ENCODE measurements at regions not wholly inside any gene's neighbourhood (a gene's known extent, or its start where the extent isn't known, plus 50 kb on each side); places are given as distances from the start of the nearest gene placed in this dataset.
"Not testable (repeated sequence)": the region's sequence is repeated elsewhere in the genome, so short reads cannot be mapped to it uniquely, and the experiment has no call there.

DNA sequence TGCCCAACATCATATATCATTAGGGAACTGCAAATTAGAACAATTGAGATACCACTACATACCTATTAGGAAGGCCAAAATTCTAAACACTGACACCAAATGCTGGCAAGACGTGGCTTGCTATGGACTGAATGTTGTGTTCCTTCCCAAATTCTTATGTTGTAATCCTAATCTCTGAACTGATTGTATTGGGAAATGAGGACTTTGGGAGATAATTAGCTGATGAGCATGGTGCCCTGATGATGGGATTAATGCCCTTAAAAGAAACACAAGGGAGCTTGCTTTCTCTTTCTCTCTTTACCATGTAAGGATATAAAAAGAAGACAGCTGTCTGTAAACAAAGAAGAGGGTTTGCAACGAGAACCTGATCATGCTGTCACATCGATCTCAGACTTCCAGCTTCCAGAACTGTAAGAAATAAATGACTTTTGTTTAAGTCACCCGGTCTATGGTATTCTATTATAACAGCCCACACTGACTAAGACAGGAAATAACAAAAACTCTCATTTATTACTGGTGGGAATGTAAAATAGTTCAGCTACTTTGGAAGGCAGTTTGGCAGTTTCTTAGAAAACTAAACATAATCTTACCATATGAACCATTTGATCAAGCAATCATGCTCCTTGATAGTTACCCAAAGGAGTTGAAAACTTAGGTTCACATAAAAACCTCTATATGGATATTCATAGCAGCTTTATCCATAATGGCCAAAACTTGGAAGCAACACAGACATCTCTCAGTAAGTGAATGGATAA lies 458.3 kb upstream of the CBLB start:
- no peak for DNase-seq

DNA sequence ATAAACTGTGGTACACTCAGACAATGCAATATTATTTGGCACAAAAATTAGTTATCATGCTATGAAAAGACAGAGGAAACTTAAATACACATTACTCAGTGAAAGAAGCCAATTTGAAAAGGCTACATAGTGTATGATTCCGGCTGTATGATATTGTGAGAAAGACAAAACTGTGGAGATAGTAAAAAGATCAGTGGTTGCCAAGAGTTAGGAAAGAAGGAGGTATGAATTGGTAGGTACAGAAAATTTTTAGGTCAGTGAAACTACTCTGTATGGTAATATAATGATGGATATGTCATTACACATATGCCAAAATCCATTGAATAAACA lies 458.8 kb upstream of the CBLB start:
- no peak for DNase-seq

DNA sequence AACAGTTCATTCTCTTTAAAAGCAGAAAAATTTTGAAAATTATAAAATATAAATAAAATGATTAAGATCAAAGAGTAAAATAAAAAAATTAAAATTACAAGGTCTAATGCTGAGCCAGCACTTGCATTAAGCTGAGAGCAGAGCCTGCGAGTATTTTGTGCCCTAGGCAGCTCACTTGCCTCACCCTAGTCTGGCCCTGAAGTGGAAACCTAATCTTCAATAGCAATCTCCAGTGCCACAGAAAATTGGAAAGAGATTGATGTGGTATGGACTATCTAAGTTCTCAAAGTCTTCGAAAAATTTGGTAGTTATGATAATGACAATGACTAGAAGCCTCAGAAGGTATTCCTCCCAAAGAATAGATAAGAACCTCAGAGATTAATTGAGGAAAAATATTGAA lies 459.4 kb upstream of the CBLB start:
- no peak for DNase-seq

DNA sequence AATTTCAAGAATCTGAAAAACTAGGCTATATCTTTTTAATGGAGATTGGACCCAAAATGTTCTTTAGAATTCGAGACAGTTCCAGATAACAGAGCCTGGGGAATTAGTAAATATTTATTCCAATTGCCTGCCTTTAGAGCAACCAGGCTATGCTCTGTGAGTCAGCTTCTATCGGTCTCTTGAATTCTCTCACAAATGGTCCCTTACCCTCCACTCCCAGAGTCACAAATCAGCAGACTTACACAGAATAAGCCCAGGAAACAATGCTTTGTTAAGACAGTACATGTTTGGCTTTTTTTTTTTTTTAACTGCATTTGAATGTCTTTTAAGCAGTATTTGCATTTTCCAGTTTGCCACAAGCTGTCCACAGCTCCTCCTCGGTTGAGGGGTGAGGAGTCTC lies 460.7 kb upstream of the CBLB start:
- no peak for DNase-seq

DNA sequence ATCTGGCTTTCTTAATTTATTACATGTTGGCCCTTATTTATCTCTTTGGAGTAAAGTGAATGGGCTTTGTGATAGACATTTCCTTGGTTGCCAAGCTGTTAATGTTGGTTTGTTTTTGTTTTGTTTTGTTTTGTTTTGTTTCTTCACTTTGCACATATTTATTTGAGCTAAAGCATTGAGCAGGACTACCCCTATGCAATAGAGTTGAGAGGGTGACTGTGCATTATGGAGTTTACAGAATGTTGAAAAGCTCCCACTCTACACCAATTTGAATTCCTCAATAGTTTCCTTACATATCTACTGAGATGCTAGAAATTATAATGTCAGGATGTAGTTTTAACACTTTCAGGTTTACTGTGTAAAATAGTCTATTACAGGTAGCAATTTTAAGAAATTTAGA lies 462.8 kb upstream of the CBLB start:
- no peak for DNase-seq

DNA sequence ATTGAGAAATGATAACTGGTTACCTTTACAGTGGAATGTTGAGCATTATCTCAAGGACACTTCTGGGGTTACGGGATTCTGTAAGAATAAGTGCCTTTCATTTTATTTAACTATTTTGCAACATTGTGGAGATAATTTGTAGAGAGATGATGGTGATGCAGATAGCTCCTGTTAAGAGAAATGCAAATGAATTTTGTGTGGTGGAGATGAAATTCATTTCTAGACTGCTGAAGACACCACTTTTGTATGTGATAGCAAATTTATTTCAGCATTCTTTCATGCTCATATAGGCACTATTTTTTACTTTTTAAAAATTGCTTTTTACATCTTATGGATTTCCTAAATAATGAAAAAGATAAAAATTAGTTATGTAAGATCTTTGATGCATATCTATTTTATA lies 463.3 kb upstream of the CBLB start:
- no peak for DNase-seq

DNA sequence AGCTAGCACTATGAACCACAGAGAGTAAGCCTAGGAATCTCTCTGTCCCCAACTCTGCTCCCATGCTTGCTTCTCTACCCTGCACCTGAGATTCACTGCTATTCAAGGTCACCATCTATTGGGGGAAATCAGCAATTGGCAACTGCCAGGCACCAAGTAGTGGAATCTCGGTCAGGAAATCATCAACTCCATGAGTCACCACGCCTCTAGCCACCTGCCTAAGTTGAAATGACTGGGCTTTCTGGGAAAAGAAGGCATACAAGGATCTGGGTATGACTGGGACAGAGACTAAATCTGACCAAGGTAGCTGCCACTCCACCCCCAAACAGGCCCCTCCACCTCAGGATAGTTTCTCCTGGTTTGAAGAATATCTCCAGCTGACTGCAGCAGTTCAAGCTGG lies 464.1 kb upstream of the CBLB start:
- DNase-seq = no peak

DNA sequence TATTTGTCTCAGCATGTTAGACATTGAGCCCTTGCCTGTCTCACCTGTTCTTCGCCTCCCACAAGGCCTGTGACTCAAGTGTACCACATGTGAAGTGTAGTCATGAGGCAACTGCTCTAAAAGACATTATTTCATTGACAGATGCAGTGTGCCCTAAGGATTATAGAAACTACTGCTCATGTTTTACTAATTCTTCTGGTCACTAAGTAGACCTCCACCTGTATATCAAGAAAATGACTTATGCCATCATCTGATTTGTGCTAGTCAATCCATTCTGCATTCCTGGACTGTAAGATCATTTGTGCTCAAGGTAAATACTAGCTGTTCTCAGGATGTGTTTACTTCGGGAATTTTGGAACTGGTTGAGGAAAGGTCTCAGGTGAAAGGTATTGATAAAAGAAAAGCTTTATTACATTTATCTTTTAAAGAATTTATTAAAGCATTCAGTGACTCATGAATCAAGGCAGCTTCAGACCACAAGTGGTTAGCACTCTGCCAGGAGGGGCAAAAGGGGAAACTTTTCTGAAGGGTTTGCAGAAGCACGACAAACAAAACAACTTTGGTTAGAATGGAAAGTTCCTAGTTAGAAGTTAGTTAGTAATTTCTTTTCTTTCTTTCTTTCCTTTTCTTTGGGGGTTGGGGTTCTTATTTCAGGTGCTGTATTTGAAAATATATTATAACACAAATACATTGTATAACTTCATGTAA lies 465.3 kb upstream of the CBLB start:
- no peak for DNase-seq

DNA sequence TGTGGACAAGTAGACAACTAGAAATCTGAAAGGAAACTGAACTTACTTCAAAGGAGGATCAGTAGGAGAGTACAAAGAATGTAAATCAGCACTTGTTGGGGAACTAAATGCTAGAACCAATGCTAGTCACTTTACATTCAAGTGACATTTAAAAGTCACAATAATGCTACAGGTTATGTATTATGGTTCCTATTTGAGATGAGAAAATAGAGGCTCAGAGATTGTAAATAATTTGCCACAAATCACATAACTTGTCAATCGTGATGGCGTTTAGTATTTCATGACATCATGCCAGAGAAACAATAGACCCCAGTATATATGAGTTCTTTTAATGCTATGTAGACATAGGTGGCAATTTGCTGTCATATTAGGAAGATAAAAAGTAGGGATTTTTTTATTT lies 467.8 kb upstream of the CBLB start:
- no peak for DNase-seq

DNA sequence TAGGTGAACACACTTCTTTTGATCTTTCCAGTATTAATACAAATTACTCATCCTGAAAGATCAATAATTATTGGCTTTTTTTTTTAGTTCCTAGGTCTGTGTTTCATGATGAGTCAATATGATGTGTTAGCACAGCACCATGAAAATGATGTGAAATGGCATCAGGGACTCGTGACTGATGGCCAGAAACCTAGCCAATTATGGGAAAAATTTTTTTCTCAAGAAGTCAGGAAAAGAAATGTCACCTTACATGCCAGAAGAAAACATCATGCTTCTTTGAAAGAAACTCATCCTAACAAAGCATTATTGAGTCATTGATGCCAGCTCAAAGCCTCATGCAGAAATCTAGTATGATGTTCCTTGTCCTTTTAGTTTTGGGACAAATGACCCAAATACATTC lies 468.3 kb upstream of the CBLB start:
- no peak for DNase-seq

DNA sequence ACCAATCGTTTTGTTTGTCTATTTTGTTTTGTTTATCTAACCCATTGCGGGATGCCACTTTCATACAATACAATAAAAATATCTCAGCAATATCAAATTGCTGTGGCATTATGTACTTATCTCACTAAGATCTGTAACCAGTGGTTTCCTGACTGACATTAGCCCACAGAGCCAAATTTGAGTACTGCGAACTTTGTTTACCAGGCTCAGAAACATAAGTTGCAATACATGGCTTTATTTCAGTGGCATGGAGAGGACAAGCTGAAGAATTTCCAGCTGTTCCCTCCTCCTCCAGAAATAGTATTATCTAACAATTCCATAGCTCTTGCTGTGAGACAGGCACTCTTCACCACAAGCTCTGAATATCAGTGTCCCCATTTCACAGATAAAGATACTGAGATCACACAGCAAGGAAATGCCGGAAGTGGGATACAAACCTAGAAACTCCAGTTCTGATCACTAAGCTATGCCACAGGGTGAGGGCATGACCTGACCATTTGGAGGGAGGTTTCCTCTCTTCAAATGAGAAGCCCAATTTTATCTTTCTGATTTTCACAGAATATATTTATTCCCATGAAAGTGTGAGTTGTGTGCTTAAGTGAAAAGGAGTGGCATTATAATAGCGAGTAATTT lies 469.9 kb upstream of the CBLB start:
- no peak for DNase-seq

DNA sequence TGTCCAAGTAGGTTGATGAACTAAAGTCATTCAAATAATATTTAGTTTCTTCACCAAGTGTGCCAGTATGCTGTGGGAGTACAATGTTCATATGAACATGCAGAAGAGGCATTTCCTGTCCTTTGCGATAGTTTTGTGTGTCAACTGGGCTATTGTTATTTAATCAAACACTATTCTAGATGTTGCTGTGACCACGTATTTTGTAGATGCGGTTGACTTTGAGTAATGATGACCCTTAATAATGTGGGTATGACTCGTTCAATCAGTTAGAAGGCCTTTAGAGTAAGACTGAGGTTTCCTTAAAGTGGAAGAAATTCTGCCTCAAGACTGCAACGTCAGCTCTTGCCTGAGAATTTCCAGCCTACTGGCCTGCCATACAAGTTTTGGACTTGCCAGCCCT lies 470.7 kb upstream of the CBLB start:
- no peak for DNase-seq

DNA sequence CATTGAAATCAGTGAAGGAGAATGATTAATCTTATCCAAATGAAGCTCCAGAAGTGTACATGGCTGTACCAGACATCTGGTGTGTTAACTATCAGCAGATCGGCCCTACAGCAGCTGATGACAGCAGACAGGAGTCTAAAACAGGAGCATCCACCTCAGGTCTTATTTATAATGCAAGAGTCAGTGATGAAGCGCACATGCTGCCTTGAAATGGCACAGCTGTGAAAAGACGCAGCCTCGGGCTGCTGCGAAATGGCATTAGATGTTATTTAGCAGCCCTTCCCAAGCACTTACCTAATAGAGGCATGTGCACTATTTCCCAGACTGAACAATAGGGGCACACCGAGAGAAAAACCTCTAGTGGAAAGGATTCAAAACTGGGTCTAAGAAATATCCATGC lies 472.3 kb upstream of the CBLB start:
- no peak for DNase-seq

DNA sequence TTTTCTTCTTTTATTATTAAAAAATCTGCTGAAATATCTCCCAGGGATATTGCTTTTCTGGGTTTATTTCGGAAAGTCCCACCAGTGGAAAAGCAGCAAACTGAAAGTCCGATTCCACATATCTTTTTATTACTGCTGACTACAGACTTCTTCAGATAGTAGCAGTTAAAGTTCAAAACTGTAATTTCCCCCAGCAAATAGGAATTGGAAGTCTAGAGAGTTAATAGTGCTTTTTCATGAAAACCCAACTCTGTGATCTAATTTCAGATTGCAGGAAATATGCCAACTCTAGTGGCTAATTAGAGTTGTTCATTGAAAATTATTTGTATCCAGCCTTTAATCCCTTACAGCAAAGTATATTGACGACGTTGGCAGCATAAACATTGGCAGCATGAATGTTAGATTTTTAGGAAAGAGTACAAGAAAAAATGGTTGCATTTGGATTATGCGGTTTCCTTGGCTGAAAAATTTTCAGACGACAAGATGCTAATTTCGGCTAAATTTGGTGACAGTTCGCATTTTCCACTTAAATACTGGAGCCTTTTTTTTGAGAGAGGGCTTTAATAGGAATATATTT lies 472.9 kb upstream of the CBLB start:
- no peak for DNase-seq

DNA sequence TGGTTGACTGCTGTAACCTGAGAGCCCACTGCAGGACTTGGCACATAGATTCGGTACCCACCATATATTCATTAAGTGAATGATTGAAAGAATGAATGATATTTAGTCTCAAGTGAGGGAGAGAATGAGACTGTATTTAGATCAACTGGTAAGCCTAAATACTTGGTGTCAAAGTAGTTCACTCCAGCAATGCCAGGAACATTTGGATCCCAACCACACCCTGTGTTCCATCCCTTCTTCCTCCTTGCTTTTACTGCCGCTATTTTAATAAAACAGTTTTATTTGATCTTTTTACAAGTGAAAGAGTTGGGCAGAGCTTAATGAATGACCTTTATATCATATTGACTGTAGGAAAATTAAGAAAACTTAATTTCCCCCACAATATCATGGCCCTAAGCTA lies 473.6 kb upstream of the CBLB start:
- no peak for DNase-seq

DNA sequence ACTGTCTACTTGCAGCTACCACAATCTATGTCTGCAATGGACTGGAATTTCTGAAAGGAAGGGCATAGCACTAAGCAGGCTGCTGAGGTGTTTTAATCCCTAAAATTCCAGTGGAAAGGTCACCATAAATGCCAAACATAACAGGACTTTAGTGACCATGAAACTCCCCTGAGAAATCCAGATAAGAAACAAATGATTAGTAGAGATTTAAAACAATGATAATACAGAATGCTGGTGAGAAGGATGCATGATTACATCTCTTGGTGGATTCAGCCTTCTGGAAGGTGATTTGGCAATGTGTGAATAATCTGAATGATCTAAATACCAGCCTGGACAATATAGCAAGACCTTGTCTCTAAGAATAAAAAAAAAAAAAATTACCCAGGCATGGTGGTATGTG lies 475.0 kb upstream of the CBLB start:
- no peak for DNase-seq

DNA sequence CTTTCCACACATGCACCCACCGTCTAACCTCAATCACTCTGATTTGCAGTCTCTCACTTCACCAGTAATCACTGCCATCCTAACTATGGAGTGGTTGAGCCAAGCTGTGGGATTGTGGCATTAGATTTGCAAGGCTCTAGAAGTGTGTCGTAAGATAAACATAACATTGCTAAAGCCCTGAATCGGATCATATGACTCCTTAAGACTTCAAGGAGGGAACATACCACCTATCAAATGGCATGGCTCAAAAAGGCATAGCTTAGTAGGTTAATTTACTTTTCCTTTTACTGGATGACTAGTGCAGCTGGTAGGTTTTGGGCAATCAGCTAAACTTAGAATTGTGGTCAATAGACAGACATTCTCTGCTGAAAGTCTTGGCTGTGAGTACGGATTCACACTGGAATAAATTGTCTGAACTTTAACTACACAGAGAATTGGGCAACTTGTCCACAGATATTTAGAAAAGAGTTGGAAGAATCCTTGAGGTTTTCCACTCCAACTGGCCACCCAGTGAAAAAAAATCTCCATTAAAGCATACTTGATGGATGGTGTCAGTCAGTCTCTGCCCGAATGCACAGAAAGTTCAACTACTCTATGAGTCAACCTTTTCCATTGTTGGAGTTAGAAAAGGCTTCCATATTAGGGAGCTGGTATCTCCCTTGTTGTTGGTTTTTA lies 476.7 kb upstream of the CBLB start:
- no peak for DNase-seq

DNA sequence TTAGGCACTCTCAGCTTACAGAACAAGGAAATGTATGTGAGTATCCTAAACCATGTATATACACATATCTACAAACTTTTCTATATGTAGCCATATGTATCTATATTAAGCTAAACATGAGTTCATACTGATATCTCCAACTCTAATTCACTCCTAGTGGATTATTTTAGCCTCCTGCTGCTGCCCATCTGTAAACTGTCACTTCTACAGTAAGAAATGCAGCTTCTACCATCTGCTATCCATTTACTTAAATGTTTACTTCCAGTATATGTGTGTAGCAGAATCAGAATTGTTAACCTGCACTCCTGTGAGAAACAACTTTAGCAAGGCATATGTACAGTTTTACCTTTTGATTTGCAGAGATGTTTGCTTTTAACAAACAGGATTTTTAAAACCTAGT lies 478.5 kb upstream of the CBLB start:
- no peak for DNase-seq

DNA sequence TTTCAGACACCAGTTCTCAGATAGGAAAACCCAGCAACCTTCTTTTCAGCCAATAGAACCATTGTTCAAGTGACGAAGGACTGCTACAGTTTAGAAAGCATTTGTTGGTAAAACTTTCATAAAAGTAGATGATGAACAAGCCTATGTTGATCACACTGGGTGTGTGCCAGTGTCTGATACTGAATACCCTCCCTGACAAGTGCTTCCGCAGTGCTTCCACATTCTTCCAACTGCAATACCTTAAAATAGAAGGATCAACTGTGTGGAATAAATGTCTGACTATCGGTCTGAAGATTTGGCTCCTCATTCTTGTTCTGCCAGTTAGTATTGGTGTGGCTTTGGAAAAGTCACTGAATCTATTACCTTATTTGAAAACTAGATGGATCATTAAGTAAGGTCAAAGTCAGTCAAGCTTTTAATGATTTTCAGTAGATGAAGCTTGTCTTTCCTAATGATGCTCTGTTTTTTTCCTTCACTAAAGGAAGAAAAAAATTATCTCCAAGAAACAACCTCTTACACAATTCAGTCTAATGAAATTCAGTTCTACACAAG lies 479.4 kb upstream of the CBLB start:
- DNase-seq = no peak

DNA sequence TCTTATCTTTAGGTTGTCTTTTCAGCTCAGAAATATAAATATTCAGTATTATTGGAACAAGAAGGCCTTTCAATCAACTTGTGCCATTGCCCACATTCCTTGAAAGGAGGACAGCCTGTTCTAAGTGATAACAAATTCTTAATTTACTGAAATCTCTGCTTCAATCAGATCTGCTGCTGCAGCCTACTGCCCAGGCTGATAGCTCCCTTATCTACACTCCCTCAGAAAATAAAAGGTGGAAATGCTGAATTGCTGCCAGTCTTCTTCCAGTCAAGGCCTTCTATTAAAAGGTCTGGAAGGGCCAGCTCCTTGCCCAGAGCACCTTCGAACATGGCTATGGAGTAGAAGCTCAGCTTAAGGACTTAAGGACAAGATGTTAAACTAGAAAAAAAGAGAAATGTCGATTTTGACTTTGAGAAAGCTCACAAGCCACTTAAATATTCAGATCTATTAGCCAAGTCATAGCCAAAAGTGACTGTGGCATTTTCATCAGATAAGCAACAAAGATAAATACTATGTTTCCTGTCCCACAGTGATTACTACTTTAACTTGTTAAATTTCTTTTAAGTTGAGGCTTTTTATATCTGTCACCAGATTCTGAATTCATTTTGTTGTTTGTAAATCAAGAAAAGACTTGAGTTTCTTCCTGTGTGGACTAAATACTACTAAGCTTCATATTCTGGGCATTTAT lies 480.5 kb upstream of the CBLB start:
- DNase-seq = no peak

DNA sequence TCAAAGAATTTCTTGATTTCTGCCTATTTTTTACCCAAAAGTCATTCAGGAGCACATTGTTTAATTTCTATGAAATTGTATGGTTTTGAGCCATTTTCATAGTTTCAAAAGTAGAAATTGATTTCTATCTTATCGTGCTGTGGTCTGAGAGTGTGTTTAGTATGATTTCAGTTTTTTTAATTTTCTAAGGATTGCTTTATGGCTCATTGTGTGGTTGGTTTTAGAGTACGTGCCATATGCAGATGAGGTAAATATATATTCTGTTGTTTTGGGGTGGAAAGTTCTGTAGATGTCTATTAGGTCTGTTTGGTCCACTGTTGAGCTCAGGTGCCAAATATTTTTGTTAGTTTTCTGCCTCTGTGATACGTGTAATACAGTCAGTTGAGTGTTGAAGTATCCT lies 487.1 kb upstream of the CBLB start:
- no peak for DNase-seq

DNA sequence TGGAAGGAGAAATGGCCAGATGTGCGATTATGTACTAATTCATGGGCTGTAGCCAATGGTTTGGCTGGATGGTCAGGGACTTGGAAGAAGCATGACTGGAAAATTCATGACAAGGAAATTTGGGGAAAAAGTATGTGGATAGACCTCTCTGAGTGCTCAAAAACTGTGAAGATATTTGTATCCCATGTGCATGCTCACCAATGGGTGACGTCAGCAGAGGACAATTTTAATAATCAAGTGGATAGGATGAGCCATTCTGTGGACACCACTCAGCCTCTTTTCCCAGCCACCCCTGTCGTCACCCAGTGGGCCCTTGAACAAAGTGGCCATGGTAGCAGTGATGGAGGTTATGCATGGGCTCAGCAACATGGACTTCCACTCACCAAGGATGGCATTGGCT lies 490.9 kb upstream of the CBLB start:
- DNase-seq = no peak

DNA sequence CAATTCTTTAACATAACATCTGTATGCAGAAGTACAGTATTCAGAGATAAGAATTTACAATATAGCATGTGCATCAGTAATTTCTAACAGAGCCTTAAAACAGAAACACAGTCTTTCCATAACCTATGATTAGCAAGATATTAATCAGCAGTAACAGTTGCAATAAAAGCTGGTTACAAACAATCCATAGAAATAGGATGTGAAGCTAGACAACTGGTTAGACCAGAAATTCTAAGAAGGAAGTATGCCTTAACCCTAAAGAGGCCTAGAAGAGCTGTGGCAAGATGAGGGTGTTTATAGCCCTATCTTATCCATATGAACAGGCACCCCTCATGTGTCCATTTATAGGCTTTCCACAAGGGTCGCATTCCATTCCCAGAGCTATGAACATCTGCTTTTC lies 492.1 kb upstream of the CBLB start:
- not testable (repeated sequence) for DNase-seq
